Epithelial cell of prostate (primary cell): ENCODE measurements at regions not wholly inside any gene's neighbourhood (a gene's known extent, or its start where the extent isn't known, plus 50 kb on each side); places are given as distances from the start of the nearest gene placed in this dataset.
A peak's percentile ranks its signal among the peaks of the same experiment; 100 is the strongest.
"Not testable (repeated sequence)": the region's sequence is repeated elsewhere in the genome, so short reads cannot be mapped to it uniquely, and the experiment has no call there.

Experiments
- DNase-seq: peaks from one replicate; pipeline ENCODE4 v3.0.0-alpha.2; 2011; ENCODE audit warnings: low read depth, low spot score
- H3K27ac ChIP-seq: fragments of 450-650 bp; 2 replicates; pipeline ENCODE4 v1.5.1; 2017; ENCODE audit warnings: mild to moderate bottlenecking

DNA sequence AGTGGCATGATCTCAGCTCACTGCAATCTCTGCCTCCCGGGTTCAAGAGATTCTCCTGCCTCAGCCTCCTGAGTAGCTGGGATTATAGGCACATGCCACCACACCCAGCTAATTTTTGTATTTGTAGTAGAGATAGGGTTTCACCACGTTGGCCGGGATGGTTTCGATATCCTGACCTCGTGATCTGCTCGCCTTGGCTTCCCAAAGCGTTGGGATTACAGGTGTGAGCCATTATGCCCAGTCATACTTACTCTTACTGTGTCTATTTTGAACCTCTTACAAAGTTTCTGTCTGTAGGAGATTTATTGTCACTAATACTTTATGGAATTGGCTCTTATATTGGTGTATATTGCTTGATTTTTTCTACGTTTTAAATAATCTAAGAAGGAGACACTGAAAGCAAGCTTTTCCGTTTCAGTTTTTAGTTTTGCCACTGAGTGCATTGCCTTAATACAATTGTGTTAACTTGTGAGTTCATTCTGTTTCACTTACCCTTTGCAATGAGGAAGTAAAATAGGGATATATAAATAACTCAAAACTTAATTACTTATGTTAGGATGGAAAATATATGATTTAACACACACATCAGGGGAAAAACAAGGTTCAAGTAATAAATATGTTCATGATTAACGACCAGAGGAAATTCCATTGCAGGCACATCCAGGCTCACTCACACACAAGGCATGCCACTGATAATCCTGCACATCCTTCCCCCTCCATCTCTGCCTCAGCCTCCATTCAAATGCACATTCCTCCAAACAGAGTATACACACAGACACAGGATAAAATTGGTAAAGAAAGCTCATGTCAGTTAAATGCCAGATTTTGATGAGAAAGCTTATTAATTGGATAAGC, 279.3 kb upstream of the RASGRP1 start:
- DNase-seq, result no peak
- no peak overlapping the region for H3K27ac ChIP-seq

DNA sequence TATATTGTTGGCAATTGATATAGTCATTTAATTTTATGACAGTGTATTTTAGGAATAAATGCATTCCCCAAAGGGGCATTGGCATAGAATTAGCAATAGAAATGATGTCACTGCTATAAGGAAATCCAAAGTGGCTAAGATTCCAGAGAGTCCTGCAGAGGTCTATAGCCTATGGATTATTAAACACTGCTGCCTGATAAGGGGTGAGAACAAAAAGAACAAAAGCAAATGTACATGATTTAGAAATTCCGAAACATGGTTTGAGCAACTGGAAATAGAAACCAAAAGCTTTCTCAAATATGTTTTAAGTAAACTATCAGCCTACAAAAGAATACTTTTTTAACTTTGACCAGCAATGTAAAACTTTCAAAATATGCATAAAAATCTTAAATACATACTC, 280.1 kb upstream of the RASGRP1 start:
- H3K27ac ChIP-seq, result no peak overlapping the region
- no peak for DNase-seq

- no peak for DNase-seq
- H3K27ac ChIP-seq, result no peak overlapping the region
Observed at GRCh38 chr15:38846346-38846745, 281.7 kb upstream of the RASGRP1 start.

DNA sequence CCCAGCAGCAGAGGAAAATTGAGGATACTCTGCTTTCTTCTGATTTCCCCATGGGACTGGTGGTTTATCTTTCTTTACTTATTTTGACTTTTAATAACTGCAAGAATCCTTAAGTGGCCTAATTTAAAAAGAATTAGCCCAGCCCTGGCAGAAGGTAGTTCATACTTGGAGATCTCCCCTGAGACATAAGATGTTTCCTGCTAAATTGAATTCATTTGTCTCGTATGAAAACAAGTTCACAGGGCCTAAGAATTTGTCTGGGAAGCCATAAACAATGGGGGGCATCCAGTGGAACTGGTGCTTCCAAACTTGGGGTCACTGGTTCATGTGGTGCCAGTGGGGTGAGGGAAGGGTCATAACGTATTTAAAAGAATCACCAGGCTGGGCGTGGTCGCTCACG, 283.1 kb upstream of the RASGRP1 start:
- no peak overlapping the region for H3K27ac ChIP-seq
- no peak for DNase-seq

DNA sequence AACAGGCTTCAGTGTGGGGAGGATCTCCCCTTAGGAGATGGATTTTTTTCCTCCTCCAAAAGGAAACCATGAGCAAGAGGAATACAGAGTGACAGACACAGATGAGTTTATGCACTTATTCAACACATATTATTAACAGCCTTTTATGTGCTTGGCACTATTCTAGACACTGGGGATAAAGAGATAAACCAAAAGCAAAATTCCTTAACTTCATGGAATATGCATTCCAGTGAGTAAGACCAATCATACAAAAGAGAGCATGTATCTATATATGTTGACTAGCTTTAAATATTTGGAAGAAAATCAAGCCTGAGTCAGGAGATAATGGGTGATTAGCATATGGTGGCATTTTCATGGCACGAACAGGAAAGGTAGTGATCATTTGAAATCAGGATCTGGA, 284.4 kb upstream of the RASGRP1 start:
- H3K27ac ChIP-seq, result no peak overlapping the region
- no peak for DNase-seq

DNA sequence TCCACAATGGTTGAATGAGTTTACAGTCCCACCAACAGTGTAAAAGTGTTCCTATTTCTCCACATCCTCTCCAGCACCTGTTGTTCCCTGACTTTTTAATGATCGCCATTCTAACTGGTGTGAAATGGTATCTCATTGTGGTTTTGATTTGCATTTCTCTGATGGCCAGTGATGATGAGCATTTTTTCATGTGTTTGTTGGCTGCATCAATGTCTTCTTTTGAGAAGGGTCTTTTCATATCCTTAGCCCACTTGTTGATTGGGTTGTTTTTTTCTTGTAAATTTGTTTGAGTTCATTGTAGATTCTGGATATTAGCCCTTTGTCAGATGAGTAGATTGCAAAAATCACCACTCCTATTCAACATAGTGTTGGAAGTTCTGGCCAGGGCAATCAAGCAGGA, 287.6 kb upstream of the RASGRP1 start:
- DNase-seq, H3K27ac ChIP-seq: not testable (repeated sequence)

- DNase-seq, result no peak
- H3K27ac ChIP-seq, result no peak overlapping the region
Observed at GRCh38 chr15:38853608-38854007, 289.0 kb upstream of the RASGRP1 start.

- DNase-seq, result no peak
- H3K27ac ChIP-seq, result no peak overlapping the region
Observed at GRCh38 chr15:38854506-38854905, 289.9 kb upstream of the RASGRP1 start.

DNA sequence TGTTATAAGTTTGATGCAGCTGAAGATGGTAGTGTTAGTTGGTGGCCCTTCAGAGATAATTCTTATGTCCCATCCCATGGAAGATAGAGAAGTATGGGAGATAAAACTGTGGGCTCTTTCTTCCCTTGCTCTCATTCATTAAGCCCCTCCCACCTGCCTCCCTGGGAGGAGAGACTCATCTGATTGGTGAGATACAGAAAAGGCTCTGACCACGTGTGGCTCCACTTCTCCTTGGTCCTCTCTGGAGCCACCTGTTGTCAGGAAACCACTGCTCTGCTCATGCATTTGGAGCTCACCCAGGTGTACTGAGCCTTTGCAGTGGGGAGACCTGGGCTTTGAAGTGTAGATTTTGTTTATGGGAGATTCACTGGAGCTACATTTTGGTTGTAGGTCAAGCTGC, 293.2 kb upstream of the RASGRP1 start:
- DNase-seq, result no peak
- no peak overlapping the region for H3K27ac ChIP-seq

GRCh38 chr15:38859574-38859973, 295.0 kb upstream of the RASGRP1 start:
- no peak overlapping the region for H3K27ac ChIP-seq
- no peak for DNase-seq

- no peak for DNase-seq
- no peak overlapping the region for H3K27ac ChIP-seq
Observed at GRCh38 chr15:38860253-38860652, 295.6 kb upstream of the RASGRP1 start.

- no peak for DNase-seq
- H3K27ac ChIP-seq, result no peak overlapping the region
Observed at GRCh38 chr15:38860674-38861073, 296.1 kb upstream of the RASGRP1 start.

- DNase-seq, result no peak
- no peak overlapping the region for H3K27ac ChIP-seq
Observed at GRCh38 chr15:38861108-38861507, 296.5 kb upstream of the RASGRP1 start.

- no peak for DNase-seq
- H3K27ac ChIP-seq, result no peak overlapping the region
Observed at GRCh38 chr15:38862099-38862498, 297.5 kb upstream of the RASGRP1 start.

- no peak overlapping the region for H3K27ac ChIP-seq
- no peak for DNase-seq
Observed at GRCh38 chr15:38863381-38863780, 298.8 kb upstream of the RASGRP1 start.

DNA sequence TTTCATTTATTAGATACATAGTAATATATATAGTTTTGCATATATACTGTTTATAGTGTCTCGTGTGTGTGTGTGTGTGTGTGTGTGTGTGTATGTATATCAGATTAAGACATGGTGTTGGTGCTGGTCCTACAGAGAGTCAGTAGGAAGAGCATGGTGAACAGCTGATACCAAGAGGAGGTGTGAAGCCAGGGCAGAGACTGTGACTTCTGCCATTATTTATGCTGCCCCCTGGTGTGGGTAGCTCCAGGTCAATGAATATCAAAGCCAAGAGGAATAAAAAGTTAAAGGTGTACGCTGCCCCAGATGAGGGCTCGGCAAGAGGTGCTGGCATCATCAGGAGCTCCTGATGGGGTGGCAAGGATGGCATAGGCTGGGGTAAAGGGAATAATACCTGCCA, 299.5 kb upstream of the RASGRP1 start:
- no peak for DNase-seq

DNA sequence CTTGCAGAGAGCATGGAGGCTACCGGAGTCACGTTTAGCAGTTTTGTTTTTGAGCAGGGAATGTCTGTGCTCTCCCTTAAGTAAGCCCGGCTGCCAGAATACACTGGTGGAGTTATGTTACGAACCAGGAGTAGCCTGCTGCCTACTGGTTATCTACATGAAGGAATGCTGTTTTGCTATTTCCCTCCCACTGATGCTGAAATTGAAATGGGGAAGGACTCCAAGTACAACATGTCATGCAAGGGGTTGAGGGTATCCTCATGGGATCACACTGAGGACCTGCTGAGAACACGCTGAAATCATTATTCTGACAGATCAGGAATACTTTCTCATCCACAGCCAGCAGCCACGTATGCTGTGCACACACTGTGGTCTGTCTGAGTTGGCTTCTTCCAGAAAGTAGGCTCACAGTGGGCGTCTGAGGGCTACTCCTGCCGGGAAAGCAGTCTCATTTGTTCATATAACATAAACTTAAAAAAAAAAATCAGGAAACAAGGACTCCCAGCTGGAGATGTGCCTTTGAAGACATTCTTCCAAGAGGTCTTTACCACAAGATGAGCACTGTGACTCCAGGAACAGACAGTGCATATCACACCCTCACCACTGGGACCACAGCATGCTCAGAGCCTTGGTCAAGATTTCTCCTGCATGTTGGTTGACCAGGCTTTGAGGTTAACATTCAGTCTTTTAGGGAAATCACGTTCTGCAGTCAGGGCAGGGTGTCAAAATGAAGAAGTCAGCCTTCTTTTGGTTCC, 300.4 kb upstream of the RASGRP1 start:
- no peak for DNase-seq
- no peak overlapping the region for H3K27ac ChIP-seq

More for the DNA sequence above, 299.5 kb upstream of the RASGRP1 start:
- H3K27ac ChIP-seq, result no peak overlapping the region

DNA sequence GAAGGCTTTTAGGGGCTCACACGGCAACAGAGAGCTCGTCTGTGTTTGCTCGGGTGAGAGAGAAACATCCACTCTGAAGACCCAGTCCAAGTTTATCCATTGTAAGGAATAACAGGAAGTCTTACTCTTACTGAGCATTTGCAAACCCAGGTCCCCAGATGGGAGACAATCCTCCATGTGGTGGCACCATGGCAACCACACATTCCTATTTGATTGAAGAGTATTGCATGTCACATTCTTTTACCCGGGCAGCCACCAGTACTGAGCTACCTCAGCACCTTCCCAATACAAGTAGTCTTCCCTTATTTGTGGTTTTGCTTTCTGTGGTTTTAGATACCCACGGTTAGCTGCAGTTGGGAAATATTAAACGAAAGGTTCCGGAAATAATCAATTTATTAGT, 302.9 kb upstream of the RASGRP1 start:
- peak overlapping the region; percentile 52 for H3K27ac ChIP-seq
- no peak for DNase-seq

- H3K27ac ChIP-seq, result peak overlapping the region; percentile 52
- DNase-seq, result peak; percentile 81
Observed at GRCh38 chr15:38868326-38869114, 303.9 kb upstream of the RASGRP1 start.

GRCh38 chr15:38871638-38872037, 307.0 kb upstream of the RASGRP1 start:
- no peak for DNase-seq
- no peak overlapping the region for H3K27ac ChIP-seq

DNA sequence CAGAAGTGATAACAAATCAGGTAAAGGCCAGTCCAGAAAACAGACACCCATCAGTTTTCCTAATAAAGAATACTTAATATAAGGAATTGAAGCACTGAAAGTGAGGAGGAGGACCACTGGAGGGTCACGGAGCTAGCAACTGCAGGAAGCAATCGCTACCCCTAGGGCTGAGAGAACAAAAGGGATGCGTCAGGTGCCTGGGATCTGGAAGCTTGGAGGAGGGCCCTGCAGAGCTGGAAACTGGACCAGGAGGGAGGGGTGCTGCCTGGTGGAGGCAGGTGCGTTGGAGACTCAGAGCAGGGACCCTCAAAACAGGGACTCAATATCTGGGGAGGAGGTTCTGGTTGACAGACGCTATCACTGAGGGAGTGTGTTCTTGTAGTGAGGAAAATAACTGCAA, 308.1 kb upstream of the RASGRP1 start:
- H3K27ac ChIP-seq, result no peak overlapping the region
- DNase-seq, result no peak
